GM12874 (cell line): ENCODE measurements at regions not wholly inside any gene's neighbourhood (a gene's known extent, or its start where the extent isn't known, plus 50 kb on each side); places are given as distances from the start of the nearest gene placed in this dataset.

Experiments
- TF ChIP-seq, protein P1 (sequence below): IDR thresholded peaks from 2 replicates; pipeline ENCODE4 v1.5.1; 2011; ENCODE audit warnings: low read depth, mild to moderate bottlenecking, control low read depth, low read length, moderate library complexity; ENCODE audit not compliant: insufficient read depth

DNA sequence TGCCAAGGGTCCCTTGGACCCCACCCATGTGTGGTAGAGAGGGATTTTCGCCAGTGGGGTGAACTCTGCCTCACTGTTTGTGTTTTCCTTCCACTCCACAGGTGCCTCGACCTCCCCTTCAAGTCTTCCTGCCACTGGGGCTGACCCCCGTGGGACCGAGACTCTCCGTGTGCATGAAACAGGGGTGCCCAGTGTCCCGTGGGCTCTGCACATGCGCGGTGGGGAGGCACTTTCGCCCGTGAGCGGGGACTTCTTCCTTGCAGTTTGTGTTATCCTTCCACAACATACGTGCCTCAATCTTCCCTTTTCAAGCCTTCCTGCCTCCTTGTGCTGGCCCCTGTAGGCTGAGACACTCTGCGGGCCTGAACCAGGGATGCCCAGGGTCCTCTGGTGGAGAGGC lies 362.4 kb downstream of the ALG10 start:
- TF ChIP-seq, protein P1, sequence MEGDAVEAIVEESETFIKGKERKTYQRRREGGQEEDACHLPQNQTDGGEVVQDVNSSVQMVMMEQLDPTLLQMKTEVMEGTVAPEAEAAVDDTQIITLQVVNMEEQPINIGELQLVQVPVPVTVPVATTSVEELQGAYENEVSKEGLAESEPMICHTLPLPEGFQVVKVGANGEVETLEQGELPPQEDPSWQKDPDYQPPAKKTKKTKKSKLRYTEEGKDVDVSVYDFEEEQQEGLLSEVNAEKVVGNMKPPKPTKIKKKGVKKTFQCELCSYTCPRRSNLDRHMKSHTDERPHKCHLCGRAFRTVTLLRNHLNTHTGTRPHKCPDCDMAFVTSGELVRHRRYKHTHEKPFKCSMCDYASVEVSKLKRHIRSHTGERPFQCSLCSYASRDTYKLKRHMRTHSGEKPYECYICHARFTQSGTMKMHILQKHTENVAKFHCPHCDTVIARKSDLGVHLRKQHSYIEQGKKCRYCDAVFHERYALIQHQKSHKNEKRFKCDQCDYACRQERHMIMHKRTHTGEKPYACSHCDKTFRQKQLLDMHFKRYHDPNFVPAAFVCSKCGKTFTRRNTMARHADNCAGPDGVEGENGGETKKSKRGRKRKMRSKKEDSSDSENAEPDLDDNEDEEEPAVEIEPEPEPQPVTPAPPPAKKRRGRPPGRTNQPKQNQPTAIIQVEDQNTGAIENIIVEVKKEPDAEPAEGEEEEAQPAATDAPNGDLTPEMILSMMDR: no peak

DNA sequence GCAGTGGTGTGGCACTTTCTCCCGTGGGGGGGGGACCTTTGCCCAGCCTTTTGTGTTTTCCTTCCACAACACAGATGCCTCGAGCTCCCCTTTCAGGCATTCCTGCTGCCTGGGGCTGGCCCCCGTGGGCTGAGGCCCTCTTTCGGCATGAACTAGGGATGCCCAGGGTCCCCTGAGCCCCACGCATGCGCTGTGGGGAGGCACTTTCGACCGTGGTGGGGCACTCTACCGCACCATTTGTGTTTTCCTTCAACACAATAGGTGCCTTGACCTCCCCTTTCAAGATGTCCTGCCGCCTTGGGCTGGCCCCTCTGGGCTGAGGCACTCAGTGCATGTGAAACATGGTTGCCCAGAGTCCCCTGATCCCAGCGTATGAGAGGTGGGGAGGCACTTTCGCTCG lies 363.7 kb downstream of the ALG10 start:
- TF ChIP-seq, protein P1: no peak

- TF ChIP-seq, protein P1: no peak
Measured at GRCh38 chr12:34386621-34387255, 364.4 kb downstream of the ALG10 start.

DNA sequence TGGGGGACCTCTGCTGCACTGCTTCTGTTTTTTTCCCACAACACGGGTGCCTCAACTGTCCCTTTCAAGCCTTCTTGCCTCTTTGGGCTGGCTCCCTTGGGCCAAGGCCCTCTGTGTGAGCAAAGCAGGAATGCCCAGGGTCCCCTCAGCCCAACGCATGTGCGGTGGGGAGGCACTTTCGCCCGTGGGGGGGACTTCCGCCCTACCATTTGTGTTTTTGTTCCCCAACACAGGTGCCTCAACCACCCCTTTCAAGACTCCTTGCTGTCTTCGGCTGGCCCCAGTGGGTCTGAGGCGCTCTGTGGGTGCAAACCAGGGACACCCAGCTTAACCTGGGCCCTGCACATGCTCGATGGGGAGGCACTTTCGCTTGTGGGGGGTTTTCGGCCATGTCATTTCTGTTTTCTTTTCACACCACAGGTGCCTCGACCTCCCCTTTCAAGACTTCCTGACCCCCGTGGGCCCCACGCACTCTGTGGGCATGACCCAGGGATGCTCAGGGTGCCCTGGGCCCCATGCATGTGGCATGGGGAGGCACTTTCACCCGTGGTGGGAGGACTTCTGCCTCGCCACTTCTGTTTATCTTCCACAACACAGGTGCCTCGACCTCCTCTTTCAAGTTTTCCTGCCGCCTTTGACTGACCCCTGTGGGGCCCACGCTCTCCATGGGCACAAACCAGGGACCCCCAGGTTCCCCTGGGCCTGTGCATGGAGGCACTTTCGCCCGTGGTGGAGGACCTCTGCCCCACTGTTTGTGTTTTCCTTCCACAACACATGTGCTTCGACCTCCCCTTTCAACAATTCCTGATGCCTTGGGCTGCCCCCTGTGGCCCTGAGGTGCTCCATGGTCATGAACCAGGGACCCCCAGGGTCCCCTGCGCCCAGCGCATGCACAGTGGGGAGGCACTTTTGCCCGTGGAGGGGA lies 365.7 kb downstream of the ALG10 start:
- TF ChIP-seq, protein P1: no peak

GRCh38 chr12:34388636-34389377 lies 366.5 kb downstream of the ALG10 start:
- TF ChIP-seq, protein P1: no peak

- TF ChIP-seq, protein P1: no peak
Measured at GRCh38 chr12:34389378-34390170, 367.3 kb downstream of the ALG10 start.
